ENCODE measurements at regions not wholly inside any gene's neighbourhood (a gene's known extent, or its start where the extent isn't known, plus 50 kb on each side); places are given as distances from the start of the nearest gene placed in this dataset.
A peak's percentile ranks its signal among the peaks of the same experiment; 100 is the strongest.

DNA sequence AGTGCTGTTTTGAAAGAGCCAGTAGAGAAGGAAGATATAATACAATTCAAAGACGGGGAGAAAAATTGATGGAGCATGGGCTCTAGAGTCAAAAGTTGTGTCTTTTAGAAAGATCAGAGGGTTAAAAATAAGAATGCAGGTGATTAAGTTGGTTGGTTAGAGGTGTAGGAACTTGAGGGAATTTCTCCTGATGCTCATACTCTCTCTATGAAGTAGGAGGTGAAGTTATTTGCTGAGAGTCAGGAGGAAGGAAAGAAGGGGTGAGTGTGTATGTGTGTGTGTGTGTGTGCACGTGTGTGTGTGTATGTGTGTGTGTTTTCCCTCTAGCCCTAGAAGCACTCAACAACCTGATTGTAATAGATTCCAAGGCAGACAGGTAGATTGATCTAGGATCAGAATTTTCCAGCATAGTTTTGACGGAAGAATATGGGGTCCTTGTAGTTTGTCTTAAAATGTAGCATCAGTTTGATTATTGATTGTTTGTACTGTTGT is 88.3 kb upstream of the MACF1 start:
- 60 to 62% methylated on average over 3 of the region's 3 CpGs for WGBS, 2 donors
- DNase-seq (no peak), ATAC-seq (ENCODE audit: low FRiP score in 2 of 2) (no peak)
- H3K4me1 ChIP-seq: peaks cover 63 to 72% (median 69%) of the 10 kb centered on the region in 4 donors
- peak overlapping the region in 3 of 4 donors; percentile 12 to 58 (median 45) for H3K27ac ChIP-seq
- no peak for TF ChIP-seq POLR2AphosphoS5 (IDR thresholded peaks at IDR 0.05)
- no peak for TF ChIP-seq POLR2A (IDR thresholded peaks at IDR 0.05)
- TF ChIP-seq CTCF (IDR thresholded peaks at IDR 0.05): no peak
- no peak for TF ChIP-seq EP300 (IDR thresholded peaks at IDR 0.05)
- no peaks in the 10 kb centered on the region for H3K9me3 ChIP-seq
- H3K4me3 ChIP-seq: no peak overlapping the region
- H3K36me3 ChIP-seq: no peaks in the 10 kb centered on the region
- H3K27me3 ChIP-seq: no peaks in the 10 kb centered on the region

GRCh38 chr1:39116860-39117728 is 87.4 kb upstream of the MACF1 start:
- TF ChIP-seq POLR2AphosphoS5 (IDR thresholded peaks at IDR 0.05) (no peak), EP300 (IDR thresholded peaks at IDR 0.05) (no peak), CTCF (IDR thresholded peaks at IDR 0.05) (no peak), POLR2A (IDR thresholded peaks at IDR 0.05) (no peak)
- Histone ChIP-seq H3K4me3 (no peak overlapping the region), H3K9me3 (no peaks in the 10 kb centered on the region), H3K4me1 (peaks cover 53 to 63% (median 62%) of the 10 kb centered on the region in 4 donors), H3K27ac (peak overlapping the region in 3 of 4 donors; percentile 11 to 58 (median 45)), H3K27me3 (no peaks in the 10 kb centered on the region), H3K36me3 (no peaks in the 10 kb centered on the region)
- ATAC-seq (ENCODE audit: low FRiP score in 2 of 2) (peak in 1 of 2 donors; percentile 32), DNase-seq (peak in 1 of 2 donors; percentile 19)
- 66 to 67% methylated on average over 3 of the region's 3 CpGs for WGBS, 2 donors

- H3K27ac ChIP-seq: peak overlapping the region in 2 of 4 donors; percentile 45 to 58
- TF ChIP-seq POLR2A (IDR thresholded peaks at IDR 0.05) (no peak), POLR2AphosphoS5 (IDR thresholded peaks at IDR 0.05) (no peak), EP300 (IDR thresholded peaks at IDR 0.05) (no peak), CTCF (IDR thresholded peaks at IDR 0.05) (no peak)
- DNase-seq (no peak), ATAC-seq (ENCODE audit: low FRiP score in 2 of 2) (no peak)
- peaks cover 0 to 8% (median 2%) of the 10 kb centered on the region in 4 donors for H3K36me3 ChIP-seq
- no peaks in the 10 kb centered on the region for H3K27me3 ChIP-seq
- WGBS, 2 donors: 17 to 18% methylated on average over 1 of the region's 1 CpG
- no peaks in the 10 kb centered on the region for H3K9me3 ChIP-seq
- no peak overlapping the region for H3K4me3 ChIP-seq
- peaks cover 45 to 56% (median 53%) of the 10 kb centered on the region in 4 donors for H3K4me1 ChIP-seq
Observed at GRCh38 chr1:39117899-39118450, 86.5 kb upstream of the MACF1 start.

DNA sequence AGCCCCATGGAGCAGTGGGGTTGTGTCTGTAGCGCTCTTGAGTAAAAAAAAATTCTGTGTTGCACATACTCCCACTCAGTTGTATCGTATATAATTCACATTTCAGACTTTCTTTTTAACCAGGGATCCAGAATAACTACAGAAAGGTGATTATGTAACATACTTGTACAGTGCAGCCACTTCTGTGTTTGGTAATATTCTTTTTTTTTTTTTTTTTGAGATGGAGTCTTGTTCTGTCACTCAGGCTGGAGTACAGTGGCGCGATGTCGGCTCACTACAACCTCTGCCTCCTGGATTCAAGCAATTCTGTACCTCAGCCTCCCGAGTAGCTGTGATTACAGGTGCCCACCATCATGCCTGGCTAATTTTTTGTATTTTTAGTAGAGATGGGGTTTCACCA is 82.4 kb upstream of the MACF1 start:
- TF ChIP-seq POLR2AphosphoS5 (IDR thresholded peaks at IDR 0.05) (no peak), POLR2A (IDR thresholded peaks at IDR 0.05) (no peak), EP300 (IDR thresholded peaks at IDR 0.05) (no peak)
- peak overlapping the region in 1 of 4 donors; percentile 36 for H3K27ac ChIP-seq
- H3K4me3 ChIP-seq: no peak overlapping the region
- no peaks in the 10 kb centered on the region for H3K27me3 ChIP-seq
- WGBS, 2 donors: 51 to 77% methylated on average over 6 of the region's 6 CpGs
- ATAC-seq (ENCODE audit: low FRiP score in 2 of 2) (peak in 1 of 2 donors; percentile 30), DNase-seq (no peak)
- H3K4me1 ChIP-seq: peaks cover 25 to 37% (median 31%) of the 10 kb centered on the region in 4 donors
- H3K9me3 ChIP-seq: no peaks in the 10 kb centered on the region
- peaks cover 0 to 21% (median 2%) of the 10 kb centered on the region in 4 donors for H3K36me3 ChIP-seq

GRCh38 chr1:39124282-39124681 is 80.2 kb upstream of the MACF1 start:
- no peak for DNase-seq
- H3K36me3 ChIP-seq: peaks cover 0 to 21% (median 2%) of the 10 kb centered on the region in 4 donors
- H3K4me3 ChIP-seq: no peak overlapping the region
- no peaks in the 10 kb centered on the region for H3K27me3 ChIP-seq
- H3K4me1 ChIP-seq: peaks cover 33 to 40% (median 38%) of the 10 kb centered on the region in 4 donors
- H3K9me3 ChIP-seq: no peaks in the 10 kb centered on the region
- no peak for TF ChIP-seq POLR2A (IDR thresholded peaks at IDR 0.05)
- TF ChIP-seq EP300 (IDR thresholded peaks at IDR 0.05): no peak
- no peak for TF ChIP-seq CTCF (IDR thresholded peaks at IDR 0.05)
- TF ChIP-seq POLR2AphosphoS5 (IDR thresholded peaks at IDR 0.05): no peak
- ATAC-seq (ENCODE audit: low FRiP score in 2 of 2): no peak
- whole genome bisulfite sequencing, 2 donors: 75 to 85% methylated on average over 1 of the region's 1 CpG
- H3K27ac ChIP-seq: no peak overlapping the region
